COR-L47 (cell line): ENCODE measurements at regions not wholly inside any gene's neighbourhood (a gene's known extent, or its start where the extent isn't known, plus 50 kb on each side); places are given as distances from the start of the nearest gene placed in this dataset.
"Not testable (repeated sequence)": the region's sequence is repeated elsewhere in the genome, so short reads cannot be mapped to it uniquely, and the experiment has no call there.

Source experiments
- DNase-seq: peaks from one replicate; lab custom pipeline; 2025; lab: John Stamatoyannopoulos, UW

DNA sequence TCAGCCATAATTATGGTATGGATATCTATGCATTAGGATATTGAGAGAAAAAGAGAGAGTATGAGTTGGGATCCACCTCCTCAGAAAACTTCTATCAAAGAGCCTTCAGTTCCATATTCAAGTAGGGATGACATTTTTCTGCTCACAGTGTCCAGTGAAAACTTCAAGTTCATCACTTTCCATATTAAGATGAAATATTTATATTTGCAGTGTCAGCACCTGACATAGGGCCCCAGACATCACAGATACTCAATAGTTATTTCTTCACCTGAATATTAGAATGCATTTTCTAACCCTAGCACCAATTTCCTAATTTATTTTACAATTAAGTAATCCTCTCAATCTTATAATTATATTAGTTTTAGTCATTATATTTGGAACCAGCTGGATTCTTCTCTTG lies 318.0 kb upstream of the MGAT4C start:
- no peak for DNase-seq

DNA sequence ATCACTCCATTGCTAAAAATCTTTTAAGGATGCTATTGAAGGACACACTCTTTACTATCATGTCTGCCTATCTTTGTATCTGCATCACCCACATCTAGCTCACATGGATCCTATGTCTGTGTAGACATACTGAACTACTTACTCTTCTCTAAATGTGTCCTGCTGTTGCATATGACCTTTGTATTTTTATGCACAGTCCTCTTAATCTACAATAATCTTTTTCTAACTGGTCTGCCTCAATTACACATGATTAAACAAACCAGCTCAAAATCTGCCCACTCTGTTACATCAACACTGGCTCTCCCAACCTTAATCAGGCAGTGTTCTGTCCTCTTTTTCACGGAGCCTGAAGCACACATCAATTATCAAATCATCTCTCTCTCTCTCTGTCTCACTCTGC lies 316.3 kb upstream of the MGAT4C start:
- DNase-seq = no peak

DNA sequence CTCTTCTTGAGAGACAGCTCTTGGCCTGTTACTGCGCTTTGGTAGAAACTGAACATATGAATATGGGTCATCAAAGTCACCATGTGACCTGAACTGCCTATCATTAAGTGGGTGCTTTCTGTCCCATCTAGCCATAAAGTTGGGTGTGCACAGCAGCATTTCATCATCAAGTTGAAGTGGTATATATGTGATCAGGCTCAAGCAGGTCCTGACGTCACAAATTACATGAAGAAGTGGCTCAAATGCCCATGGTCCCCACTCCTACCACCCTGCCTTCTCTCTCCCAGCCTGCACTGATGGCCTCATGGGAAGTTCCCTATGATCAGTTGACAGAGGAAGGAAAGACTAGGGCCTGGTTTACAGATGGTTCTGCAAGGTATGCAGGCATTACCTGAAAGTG lies 308.8 kb upstream of the MGAT4C start:
- DNase-seq = no peak

DNA sequence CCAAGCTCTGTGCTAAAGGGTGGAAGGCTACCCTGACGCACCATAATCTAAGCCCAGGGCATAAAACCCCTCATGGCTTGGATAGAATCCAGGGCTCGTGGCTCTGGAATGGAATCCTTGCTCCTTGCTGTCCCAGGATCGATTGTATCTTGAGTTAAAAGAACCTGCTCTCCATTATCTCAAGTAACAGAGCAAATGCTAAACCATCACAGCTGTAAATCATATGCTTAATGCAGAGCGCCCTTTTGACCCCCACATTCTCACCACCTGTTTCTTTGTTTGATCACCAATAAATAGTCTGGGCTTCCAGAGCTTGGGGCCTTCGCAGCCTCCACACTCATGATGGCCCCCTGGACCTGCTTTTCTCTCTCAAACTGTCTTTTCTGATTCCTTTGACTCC lies 299.3 kb upstream of the MGAT4C start:
- DNase-seq = not testable (repeated sequence)

DNA sequence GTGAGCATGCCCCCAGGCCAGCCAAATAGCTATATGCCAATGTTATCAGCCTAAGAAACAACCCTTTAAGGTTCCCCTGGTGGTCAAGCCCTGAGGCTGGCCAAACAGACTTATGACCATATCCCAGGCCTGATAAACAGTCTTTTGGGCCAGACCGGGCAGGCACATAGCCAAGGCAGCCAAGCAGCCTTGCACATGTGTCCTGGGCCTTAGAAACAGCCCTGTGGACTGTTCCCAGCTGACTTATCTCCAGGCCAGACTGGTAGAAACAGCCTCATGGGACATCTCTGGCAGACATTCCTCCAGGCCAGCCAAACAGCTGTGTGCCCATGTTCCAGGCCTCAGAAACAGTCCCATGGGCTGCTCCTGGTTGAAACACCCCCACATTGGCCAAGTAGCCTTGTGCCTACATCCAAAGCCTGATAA lies 295.0 kb upstream of the MGAT4C start:
- no peak for DNase-seq

DNA sequence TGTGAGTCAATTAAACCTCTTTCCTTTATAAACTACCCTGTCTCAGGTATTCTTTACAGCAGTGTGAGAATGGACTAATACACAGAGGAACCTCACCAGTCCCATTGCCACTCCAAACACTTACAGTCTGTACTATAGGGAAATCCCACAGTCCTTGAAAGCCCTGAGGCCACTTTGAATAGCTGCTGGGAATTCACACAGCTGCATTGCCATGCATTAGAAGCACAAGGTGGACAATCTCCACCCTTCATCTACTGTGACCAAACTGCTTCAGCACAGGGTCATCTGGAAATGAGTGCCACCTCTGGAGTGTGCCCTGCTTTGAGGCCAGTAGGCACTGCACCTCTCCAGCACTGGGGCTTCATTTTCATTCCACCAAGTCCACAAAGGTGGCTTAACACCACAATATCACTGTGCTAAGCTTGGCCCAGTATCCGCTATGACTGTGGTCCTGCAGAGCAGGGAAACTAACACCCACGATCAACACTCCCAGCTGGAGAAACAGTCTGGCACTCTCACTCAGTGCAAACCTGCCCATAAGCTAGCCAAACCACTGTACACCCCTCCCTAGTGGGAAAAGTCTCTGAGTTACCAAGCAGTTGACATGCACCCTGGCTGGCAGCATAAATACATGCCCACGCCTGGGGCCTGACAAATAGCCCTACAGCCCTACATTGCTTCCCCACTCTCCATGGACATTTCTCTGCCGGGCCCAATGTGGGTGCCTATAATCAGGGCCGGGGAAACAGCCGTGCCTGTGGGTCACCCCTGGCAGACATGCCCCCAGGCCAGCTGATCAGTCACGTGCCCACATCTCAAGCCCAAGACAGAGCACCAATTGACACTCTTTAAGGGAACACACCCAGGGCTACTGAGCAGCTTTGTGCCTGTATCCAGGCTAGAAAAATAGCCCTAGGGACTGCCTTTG lies 294.3 kb upstream of the MGAT4C start:
- no peak for DNase-seq

DNA sequence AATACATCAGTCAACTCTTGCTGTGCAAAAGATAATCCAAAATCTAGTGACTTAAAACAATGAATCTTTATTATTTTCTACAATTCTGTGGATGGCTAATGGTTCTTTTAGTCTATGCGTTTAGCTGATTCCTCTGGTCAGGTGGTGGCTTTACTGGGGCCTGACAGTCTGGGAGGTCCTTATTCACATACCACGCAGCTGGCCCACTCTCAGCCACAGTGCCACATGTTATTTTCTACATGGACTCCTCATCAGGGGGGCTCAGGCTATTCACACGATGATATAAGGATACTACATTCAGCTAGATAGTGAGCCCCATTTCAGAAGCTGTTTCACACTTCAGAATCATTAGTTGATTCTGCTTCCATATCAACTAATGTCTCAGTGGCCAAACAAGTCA lies 287.5 kb upstream of the MGAT4C start:
- no peak for DNase-seq

DNA sequence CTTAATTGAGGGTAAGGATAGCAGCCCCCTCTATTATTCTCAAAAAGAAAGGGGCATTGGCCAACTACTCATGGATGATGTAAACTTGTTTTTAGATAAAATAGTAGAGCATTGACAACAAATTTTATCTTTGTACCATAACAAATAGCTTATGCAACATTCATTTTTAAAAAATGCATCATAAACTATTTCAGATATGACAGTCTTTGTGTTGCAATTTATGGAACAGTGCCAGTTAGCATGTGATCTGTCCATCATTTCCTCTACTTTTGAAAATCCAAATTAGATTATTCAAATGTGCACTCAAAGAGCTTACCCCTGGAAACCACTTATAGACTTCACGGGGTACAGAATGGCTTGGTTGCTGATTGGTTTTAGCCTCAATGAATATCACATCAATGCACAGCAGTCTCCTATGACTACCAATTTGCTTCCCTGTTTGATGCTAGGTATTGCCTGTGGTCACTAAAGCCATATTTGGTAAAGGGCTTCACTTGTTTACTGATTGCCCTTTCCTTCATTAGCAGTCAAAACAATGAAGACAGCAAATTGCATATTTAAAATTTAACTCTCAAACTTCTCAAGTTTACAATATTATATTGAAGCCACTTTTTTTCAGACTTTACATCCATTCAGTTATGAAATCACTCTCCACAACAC lies 274.9 kb upstream of the MGAT4C start:
- DNase-seq = no peak

DNA sequence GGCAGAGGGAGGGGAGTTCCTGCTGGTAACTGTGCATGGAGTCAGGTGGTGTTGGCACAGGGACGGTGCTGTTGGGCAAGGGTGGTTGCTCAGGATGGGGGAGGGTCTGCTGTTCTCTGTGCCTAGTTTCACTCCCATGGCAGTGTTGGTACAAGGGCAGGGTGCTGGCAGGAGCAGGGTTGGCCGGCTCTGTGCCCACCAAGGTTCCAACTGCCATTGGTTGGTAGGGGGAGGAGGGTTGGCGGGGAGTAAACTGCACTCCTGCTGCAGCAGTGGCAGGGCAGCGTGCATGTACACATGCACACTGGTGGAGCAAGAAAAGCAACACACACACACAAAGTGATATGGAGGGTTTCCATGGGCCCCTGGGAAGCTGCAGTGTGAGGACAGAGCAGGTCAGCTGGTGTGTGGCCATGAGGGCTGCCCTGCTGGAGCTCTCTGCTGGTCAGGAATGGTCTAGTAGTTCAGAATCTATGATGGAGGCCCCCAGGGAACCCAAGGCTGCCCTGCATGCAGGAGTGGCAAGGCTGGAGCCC lies 269.9 kb upstream of the MGAT4C start:
- DNase-seq = no peak

DNA sequence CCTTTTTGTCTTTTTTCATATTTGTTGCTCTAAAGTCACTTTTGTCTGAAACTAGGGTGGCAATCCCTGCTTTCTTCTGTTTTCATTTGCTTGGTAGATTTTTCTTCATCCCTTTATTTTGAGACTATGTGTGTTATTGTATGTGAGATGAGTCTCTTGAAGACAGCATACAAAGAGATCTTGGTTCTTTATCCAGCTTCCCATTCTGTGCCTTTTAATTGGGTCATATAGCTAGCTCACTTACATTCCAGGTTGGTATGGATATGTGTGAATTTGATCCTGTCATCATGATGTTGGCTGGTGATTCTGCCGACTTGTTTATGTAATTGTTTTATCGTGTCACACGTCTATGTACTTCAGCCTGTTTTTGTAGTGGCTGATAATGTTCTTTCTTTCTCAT lies 267.7 kb upstream of the MGAT4C start:
- no peak for DNase-seq

DNA sequence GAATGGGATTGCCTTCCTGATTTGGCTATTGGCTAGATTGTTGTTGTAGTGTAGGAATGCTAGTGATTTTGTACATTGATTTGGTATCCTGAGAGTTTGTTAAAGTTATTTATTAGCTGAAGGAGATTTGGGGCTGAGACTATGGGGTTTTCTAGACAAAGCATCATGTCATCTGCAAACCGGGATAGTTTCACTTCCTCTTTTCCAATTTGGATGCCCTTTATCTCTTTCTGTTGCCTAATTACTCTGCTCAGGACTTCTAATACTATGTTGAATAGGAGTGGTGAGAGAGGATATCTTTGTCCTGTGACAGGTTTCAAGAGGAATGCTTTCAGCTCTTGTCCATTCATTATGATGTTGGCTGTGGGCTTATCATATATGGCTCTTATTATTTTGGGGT lies 265.7 kb upstream of the MGAT4C start:
- no peak for DNase-seq

DNA sequence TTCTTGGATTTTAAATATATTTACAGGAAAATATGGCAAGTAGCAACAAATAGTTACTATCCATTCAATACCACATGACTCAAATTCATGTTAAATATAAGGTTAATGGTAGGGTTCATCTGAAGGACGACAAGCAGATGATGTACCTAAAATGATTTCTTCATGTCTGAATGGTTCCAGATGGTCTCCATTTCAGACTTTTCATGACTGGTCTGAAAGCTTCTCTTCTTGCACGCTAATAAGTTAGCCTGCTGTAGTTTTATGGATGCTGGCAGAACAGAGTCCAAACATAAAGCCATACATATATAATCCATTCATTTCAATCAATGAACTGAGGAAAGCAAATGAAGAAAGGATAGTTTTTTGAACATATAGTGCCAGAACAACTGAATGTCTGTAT lies 257.0 kb upstream of the MGAT4C start:
- no peak for DNase-seq

DNA sequence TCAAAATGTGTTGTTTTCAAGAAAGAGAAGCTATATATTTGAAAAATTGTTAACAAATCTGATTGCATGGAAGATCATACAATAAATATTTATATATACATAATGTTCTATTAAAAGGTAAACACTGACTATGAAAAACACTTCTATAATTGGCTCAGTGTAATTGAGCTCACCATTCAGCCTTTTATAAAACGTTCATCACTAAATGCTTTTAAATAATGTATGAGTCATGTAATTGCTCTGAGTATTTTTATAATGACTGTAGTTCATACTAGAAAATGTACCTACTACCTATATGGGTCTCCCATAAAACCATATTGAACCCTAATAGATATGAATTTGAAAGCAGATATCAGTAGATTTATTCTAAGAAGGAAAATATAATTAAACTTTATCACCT lies 240.4 kb upstream of the MGAT4C start:
- peak; percentile 75 for DNase-seq

DNA sequence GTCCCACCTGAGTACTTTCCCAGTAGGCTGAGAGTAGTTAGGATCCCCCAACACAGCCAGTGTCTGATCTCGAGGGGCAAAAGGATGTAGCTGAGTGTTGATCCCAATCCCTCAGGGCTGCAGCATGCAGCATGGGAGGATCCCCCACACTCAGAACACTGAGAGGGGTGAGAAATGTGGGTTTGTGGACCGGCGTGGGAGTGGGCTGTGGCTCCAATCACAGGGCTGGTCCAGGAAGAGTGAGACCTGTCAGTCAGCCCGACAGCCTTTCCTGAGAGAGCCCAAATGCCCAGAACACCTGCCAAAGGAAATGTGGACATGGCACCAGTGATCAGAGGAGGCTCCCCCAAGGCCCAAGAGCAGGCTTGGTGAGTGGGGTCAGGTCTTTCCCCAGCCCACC lies 228.3 kb upstream of the MGAT4C start:
- DNase-seq = no peak

DNA sequence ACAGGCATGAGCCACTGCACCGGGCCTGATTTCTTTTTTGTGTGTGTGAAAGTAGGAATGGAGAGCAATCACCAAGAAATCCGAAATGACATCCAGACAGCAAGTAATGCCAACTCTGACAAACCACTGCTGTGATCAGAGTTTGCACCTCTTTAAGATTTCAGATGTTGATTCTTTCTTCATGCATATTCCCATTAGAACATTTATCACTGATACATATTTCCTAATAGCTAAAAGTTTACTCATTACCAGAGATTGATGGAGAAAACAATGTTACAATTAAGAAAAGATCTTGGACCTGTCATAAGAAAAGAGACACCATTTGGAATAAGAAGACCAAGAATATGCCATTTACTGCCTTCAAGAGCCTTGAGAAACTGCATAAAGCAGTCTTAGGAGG lies 217.0 kb upstream of the MGAT4C start:
- no peak for DNase-seq

DNA sequence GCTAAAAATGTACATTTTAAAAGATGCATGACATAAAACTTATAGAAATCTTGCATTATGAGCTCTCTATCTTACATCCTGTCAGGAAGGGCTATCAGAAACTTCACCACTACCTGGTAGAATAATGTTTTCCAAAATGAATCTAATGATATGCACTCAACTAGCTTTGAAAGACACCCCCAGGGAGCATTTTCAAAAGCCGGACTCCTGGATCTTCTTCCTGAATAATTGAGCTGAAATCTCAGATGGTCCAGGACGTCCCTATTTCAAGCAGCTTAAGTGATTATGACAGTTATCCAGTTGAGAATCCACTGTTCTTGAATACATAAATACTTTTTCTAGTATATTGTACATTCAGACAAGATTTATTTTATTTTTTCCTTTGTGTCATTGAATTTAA lies 200.6 kb upstream of the MGAT4C start:
- DNase-seq = no peak

DNA sequence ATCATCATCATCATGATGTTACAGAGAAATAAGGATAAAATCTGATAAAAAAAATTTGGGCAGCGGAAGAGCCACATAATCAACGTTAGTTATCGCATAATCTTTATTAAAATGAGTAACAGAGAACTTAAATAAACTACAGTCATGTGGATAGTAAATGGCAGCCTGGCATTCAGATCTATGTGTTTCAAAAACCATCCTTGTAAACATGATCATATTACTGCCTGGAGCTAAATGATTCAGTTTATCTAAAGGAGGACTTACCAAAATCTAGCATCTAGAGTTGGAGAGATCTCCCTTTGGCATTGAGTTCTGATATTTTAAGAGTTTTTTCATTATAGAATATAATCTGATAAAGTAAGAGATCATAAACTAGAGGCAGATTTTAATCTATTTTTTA lies 200.1 kb upstream of the MGAT4C start:
- DNase-seq = no peak

DNA sequence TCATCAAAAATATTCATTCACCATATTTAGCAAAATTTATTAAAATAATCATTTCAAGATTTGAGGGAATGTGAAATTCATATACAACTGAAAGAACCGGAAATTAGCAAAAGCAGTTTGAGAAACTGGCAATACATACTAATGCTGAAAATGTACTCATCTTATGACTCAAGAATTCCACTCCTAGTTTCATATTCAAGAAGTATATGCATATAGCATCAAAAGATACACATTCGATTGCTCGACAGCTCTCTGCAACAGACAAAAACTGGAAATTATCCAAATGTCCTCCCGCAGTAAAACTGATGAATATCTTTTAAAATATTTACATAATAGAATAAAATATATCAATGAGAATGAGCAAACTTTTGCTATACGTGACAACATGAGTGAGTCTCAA lies 189.2 kb upstream of the MGAT4C start:
- no peak for DNase-seq

DNA sequence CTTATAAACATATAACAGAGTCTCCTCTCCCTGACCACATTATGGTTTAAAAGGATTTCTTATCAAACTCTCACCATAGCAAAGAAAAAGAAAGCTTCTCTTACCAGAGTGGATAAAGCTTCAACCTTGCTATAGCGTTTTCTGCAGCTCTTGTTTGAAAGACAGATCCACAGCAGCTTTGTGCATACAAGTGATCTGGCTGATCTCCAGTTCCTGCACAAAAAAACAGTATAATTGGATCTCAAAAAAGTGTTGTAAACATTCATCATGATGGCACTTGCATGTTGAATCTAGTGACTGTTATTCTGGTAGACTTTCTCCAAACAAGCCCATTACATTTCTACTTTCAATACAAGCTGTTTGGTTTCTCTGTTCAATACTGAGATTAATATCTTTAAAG lies 178.9 kb upstream of the MGAT4C start:
- peak; percentile 75 for DNase-seq

DNA sequence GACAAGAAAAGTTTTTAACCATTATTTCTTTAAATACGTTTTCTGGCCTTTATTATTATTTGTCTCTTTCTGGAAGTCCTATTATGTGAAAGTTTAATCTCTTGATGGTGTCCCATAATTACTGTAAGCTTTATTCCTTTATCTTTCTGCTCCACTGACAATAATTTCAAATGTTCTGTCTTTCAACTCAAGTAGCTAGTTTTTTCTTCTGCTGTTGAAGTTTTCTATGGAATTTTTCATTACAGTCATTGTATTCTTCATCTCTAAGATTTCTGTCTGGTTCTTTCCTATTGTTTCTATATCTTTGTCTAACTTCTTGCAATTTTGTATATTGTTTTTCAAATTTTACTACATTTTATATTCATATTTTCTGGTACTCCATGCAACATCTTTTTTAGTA lies 173.6 kb upstream of the MGAT4C start:
- DNase-seq = no peak

DNA sequence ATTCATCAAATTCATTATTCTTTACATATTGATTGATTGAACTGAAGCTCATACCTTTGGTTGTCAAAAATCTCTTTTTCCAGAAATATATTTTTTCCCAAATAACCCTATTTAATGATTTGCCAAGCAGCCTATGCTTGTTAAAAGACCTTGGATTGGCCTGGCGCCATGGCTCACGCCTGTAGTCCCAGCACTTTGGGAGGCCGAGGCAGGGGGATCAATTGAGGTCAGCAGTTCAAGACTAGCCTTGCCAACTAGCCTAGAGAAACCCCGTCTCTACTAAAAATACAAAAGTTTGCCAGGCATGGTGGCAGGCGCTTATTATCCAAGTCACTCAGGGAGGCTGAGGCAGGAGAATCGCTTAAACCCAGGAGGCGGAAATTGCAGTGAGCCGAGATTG lies 165.1 kb upstream of the MGAT4C start:
- no peak for DNase-seq

DNA sequence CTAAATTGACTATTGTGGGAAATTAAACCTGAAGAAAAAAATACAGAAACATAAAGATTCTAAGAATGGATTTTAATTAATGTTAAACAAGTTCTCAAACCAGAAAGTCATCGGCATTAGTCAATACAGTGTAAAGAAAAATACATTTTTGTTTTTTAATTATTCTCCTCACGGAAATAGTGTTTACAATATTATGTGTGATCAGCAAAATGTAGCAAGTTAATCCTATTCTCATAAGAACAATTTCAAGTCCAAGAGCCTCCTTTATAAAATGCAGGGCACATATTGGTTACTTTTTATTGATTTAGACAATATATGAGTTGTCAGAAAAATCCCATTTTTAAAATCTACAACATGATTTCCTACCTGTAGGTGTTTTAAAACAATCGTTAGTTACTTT lies 158.0 kb upstream of the MGAT4C start:
- DNase-seq = no peak

DNA sequence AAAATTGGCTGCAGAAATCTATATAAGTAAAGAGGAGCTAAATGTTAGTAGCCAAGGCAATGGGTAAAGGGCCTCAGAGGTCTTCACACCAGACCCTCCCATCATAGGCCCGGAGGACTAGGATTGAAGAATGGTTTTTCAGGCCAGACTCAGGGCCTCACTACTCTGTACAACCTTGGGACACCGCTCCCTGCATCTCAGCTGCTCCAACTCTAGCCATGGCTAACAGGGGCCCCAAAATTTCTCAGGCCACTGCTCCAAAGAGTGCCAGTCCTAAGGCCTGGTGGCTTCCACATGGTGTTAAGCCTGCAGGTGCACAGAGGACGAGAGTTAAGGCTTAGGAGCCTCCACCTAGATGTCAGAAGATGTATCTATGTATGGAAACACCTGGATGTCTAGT lies 155.5 kb upstream of the MGAT4C start:
- DNase-seq = no peak
